Mucosa of stomach (tissue), 1 donor: ENCODE measurements at regions not wholly inside any gene's neighbourhood (a gene's known extent, or its start where the extent isn't known, plus 50 kb on each side); places are given as distances from the start of the nearest gene placed in this dataset.

ENCODE experiments used
- H3K27me3 ChIP-seq: one replicate; pipeline ENCODE4 v1.7.0; 2013; ENCODE audit warnings: mild to moderate bottlenecking, low read length; ENCODE audit not compliant: control insufficient read depth, insufficient read depth
- H3K36me3 ChIP-seq: one replicate; pipeline ENCODE4 v1.7.0; 2013; ENCODE audit warnings: low read length; ENCODE audit not compliant: control insufficient read depth, insufficient read depth
- H3K4me1 ChIP-seq: one replicate; pipeline ENCODE4 v1.7.0; 2013; ENCODE audit warnings: mild to moderate bottlenecking, low read length; ENCODE audit not compliant: control insufficient read depth, insufficient read depth
- H3K4me3 ChIP-seq: one replicate; pipeline ENCODE4 v1.7.0; 2013; ENCODE audit warnings: low read length
- H3K9ac ChIP-seq: one replicate; pipeline ENCODE4 v1.7.0; 2013; ENCODE audit warnings: mild to moderate bottlenecking, low read length, moderate library complexity
- H3K9me3 ChIP-seq: one replicate; pipeline ENCODE4 v1.7.0; 2013; ENCODE audit warnings: mild to moderate bottlenecking, low read length, moderate library complexity; ENCODE audit not compliant: control insufficient read depth
- donor health status: Pancreatic carcinoma.

- Histone ChIP-seq H3K27me3 (no peaks in the 10 kb centered on the region), H3K9ac (no peak overlapping the region), H3K36me3 (no peaks in the 10 kb centered on the region), H3K4me3 (no peak overlapping the region), H3K9me3 (no peaks in the 10 kb centered on the region), H3K4me1 (no peaks in the 10 kb centered on the region)
Measured at GRCh38 chr1:72936942-72937341, 654.6 kb upstream of the NEGR1 start.

- no peaks in the 10 kb centered on the region for H3K9me3 ChIP-seq
- H3K36me3 ChIP-seq = no peaks in the 10 kb centered on the region
- no peak overlapping the region for H3K4me3 ChIP-seq
- no peaks in the 10 kb centered on the region for H3K4me1 ChIP-seq
- H3K9ac ChIP-seq = no peak overlapping the region
- no peaks in the 10 kb centered on the region for H3K27me3 ChIP-seq
Measured at GRCh38 chr1:72936151-72936740, 653.9 kb upstream of the NEGR1 start.

GRCh38 chr1:72932025-72932424 lies 649.7 kb upstream of the NEGR1 start:
- Histone ChIP-seq H3K36me3 (no peaks in the 10 kb centered on the region), H3K27me3 (no peaks in the 10 kb centered on the region), H3K9me3 (no peaks in the 10 kb centered on the region), H3K4me1 (no peaks in the 10 kb centered on the region), H3K9ac (no peak overlapping the region), H3K4me3 (no peak overlapping the region)

DNA sequence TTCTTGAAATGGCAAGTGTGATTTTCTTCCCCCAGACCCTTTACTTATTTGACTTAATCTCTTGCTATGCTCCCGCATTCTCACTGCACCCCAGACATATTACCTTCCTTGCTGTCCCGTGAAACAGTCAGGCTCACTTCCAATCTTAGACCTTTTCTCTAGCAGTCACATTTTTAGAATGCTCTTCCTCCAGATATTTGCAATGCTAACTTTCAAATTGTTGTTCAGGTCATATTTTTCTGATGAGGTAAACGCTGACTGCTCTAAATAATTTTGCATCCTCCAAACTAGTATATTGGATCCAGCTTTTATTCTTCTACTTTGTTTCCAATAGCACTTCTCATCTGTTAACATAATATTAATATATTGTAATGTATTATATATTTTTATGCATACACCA lies 648.2 kb upstream of the NEGR1 start:
- Histone ChIP-seq H3K9ac (no peak overlapping the region), H3K36me3 (no peaks in the 10 kb centered on the region), H3K4me3 (no peak overlapping the region), H3K9me3 (no peaks in the 10 kb centered on the region), H3K4me1 (no peaks in the 10 kb centered on the region), H3K27me3 (no peaks in the 10 kb centered on the region)

GRCh38 chr1:72918940-72919339 lies 636.6 kb upstream of the NEGR1 start:
- Histone ChIP-seq H3K36me3 (no peaks in the 10 kb centered on the region), H3K9ac (no peak overlapping the region), H3K4me1 (no peaks in the 10 kb centered on the region), H3K4me3 (no peak overlapping the region), H3K9me3 (no peaks in the 10 kb centered on the region), H3K27me3 (no peaks in the 10 kb centered on the region)

DNA sequence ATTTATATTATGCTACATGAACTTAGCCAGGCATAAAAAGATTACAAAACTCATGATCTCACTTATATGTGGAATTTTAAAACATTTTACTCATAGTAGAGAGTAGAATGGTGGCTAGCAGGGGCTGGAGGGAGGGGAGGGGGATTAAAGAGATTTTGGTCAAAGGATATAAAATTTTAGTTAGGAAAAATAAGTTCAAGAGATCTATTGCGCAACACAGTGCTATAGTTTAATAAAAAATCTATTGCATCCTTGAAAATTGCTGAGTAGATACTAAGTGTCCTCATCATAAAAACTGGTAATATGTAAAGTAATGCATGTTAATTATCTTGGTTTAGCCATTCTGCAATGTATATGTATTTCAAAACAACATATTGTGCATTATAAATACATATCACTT lies 635.6 kb upstream of the NEGR1 start:
- H3K27me3 ChIP-seq = no peaks in the 10 kb centered on the region
- H3K4me3 ChIP-seq = no peak overlapping the region
- no peaks in the 10 kb centered on the region for H3K36me3 ChIP-seq
- no peak overlapping the region for H3K9ac ChIP-seq
- H3K9me3 ChIP-seq = no peaks in the 10 kb centered on the region
- no peaks in the 10 kb centered on the region for H3K4me1 ChIP-seq

- Histone ChIP-seq H3K9ac (no peak overlapping the region), H3K4me1 (no peaks in the 10 kb centered on the region), H3K27me3 (no peaks in the 10 kb centered on the region), H3K9me3 (no peaks in the 10 kb centered on the region), H3K4me3 (no peak overlapping the region), H3K36me3 (no peaks in the 10 kb centered on the region)
Measured at GRCh38 chr1:72915581-72915980, 633.2 kb upstream of the NEGR1 start.

DNA sequence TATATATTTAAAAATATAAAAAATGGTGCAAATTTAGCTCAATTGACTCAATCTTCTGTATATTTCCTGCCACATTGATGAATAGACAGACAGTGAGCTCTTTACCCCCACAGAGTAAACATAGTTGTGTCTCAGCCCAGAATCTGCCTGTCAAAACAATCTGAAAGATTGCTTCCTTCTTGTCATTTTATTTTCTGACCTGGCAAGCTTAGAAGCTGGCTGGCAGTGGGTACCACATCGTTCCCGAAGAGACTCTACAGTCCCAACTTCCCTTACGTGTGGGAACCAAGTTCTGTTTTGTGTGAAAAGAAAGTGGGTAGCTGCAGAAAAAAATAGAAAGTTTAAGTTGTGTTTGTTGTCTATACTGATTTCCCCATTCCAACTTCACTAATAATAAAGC lies 629.3 kb upstream of the NEGR1 start:
- Histone ChIP-seq H3K36me3 (no peaks in the 10 kb centered on the region), H3K9me3 (no peaks in the 10 kb centered on the region), H3K4me1 (no peaks in the 10 kb centered on the region), H3K9ac (no peak overlapping the region), H3K4me3 (no peak overlapping the region), H3K27me3 (no peaks in the 10 kb centered on the region)

GRCh38 chr1:72896256-72896655 lies 613.9 kb upstream of the NEGR1 start:
- H3K4me3 ChIP-seq = no peak overlapping the region
- no peak overlapping the region for H3K9ac ChIP-seq
- H3K36me3 ChIP-seq = no peaks in the 10 kb centered on the region
- no peaks in the 10 kb centered on the region for H3K27me3 ChIP-seq
- no peaks in the 10 kb centered on the region for H3K9me3 ChIP-seq
- no peaks in the 10 kb centered on the region for H3K4me1 ChIP-seq

- no peak overlapping the region for H3K4me3 ChIP-seq
- H3K4me1 ChIP-seq = no peaks in the 10 kb centered on the region
- no peak overlapping the region for H3K9ac ChIP-seq
- no peaks in the 10 kb centered on the region for H3K27me3 ChIP-seq
- no peaks in the 10 kb centered on the region for H3K36me3 ChIP-seq
- no peaks in the 10 kb centered on the region for H3K9me3 ChIP-seq
Measured at GRCh38 chr1:72892461-72892860, 610.1 kb upstream of the NEGR1 start.

GRCh38 chr1:72891976-72892375 lies 609.6 kb upstream of the NEGR1 start:
- no peak overlapping the region for H3K9ac ChIP-seq
- H3K4me1 ChIP-seq = no peaks in the 10 kb centered on the region
- H3K9me3 ChIP-seq = no peaks in the 10 kb centered on the region

GRCh38 chr1:72885841-72886240 lies 603.5 kb upstream of the NEGR1 start:
- Histone ChIP-seq H3K9ac (no peak overlapping the region), H3K4me3 (no peak overlapping the region), H3K27me3 (no peaks in the 10 kb centered on the region), H3K4me1 (no peaks in the 10 kb centered on the region), H3K9me3 (no peaks in the 10 kb centered on the region), H3K36me3 (no peaks in the 10 kb centered on the region)

More at GRCh38 chr1:72891976-72892375, 609.6 kb upstream of the NEGR1 start:
- no peaks in the 10 kb centered on the region for H3K36me3 ChIP-seq
- no peaks in the 10 kb centered on the region for H3K27me3 ChIP-seq
- no peak overlapping the region for H3K4me3 ChIP-seq

DNA sequence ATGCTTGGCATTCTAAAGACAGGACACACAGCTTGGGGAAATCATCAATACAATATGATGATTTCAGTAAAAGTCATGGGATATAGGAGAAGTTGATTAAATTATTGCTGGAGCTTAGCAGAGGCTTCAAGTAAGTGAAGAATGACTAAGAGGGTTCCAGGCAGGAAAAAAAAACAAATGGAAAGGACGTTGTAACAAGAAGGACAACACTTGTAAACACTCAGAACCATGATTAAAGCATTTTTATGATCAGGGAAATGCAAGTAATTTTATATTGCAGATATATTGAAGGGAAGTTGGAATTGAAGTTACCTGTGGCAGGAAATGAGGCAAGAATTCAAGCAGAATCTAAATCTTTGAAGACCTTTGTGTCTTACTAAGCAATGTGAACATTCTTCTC lies 602.7 kb upstream of the NEGR1 start:
- H3K4me1 ChIP-seq = no peaks in the 10 kb centered on the region
- H3K9ac ChIP-seq = no peak overlapping the region
- H3K36me3 ChIP-seq = no peaks in the 10 kb centered on the region
- H3K4me3 ChIP-seq = no peak overlapping the region
- no peaks in the 10 kb centered on the region for H3K9me3 ChIP-seq
- no peaks in the 10 kb centered on the region for H3K27me3 ChIP-seq
